Thyroid gland (tissue), 4 donors: ENCODE measurements at regions not wholly inside any gene's neighbourhood (a gene's known extent, or its start where the extent isn't known, plus 50 kb on each side); places are given as distances from the start of the nearest gene placed in this dataset.
A peak's percentile ranks its signal among the peaks of the same experiment; 100 is the strongest.

ENCODE experiments used
- DNase-seq, 2 donors: peaks; one replicate each; pipeline ENCODE4 v3.0.0-alpha.2; 2019
- H3K27ac ChIP-seq, 3 donors: fragments of 200-600 bp; sonication (generic); 1 replicate in 2 of 3; 2 replicates in 1 of 3; pipeline ENCODE4 v1.5.1; 2016 to 2019; ENCODE audit warnings: mild to moderate bottlenecking in 1 of 3, moderate library complexity in 1 of 3
- H3K27me3 ChIP-seq: fragments of 200-600 bp; sonication (generic); one replicate; pipeline ENCODE4 v1.5.1; 2019
- H3K36me3 ChIP-seq, 2 donors: fragments of 200-600 bp; sonication (generic); one replicate each; pipeline ENCODE4 v1.5.1; 2016 to 2019
- H3K4me1 ChIP-seq, 2 donors: fragments of 200-600 bp; sonication (generic); one replicate each; pipeline ENCODE4 v1.5.1; 2017 to 2019
- H3K4me3 ChIP-seq, 3 donors: fragments of 200-600 bp; sonication (generic); replicated peaks in 1 of 3; 1 replicate in 2 of 3; 2 replicates in 1 of 3; pipeline ENCODE4 v1.5.1; 2016; ENCODE audit warnings: mild to moderate bottlenecking in 1 of 3
- H3K9me3 ChIP-seq: fragments of 200-600 bp; sonication (generic); one replicate; pipeline ENCODE4 v1.5.1; 2017
- POLR2A ChIP-seq, 2 donors: fragments of 450-650 bp; IDR thresholded peaks; one replicate each; pipeline ENCODE4 v1.6.1; 2017; ENCODE audit warnings: antibody characterized with exemption in 2 of 2, mild to moderate bottlenecking in 2 of 2, moderate library complexity in 1 of 2
- WGBS, 2 donors: methylation state at CpG; one replicate each; pipeline ENCODE4 v1.1.5; 2017; 5-methylcytosine and 5-hydroxymethylcytosine counted together
- intact Hi-C: fragments of 100-400 bp; cut with DNase I; formaldehyde crosslinking; loops from one replicate; pipeline ENCODE4 v1.15.1; 2023
- TF ChIP-seq, protein P1 (sequence below), 6 experiments: fragments of 200-600 bp in 3 of 6; fragments of 450-650 bp in 3 of 6; sonication (generic) in 3 of 6; IDR thresholded peaks; one replicate each; pipeline ENCODE4 v1.5.1; 2016 to 2019; ENCODE audit warnings: antibody characterized with exemption in 6 of 6, mild to moderate bottlenecking in 2 of 6, inconsistent platforms in 1 of 6, moderate library complexity in 1 of 6

DNA sequence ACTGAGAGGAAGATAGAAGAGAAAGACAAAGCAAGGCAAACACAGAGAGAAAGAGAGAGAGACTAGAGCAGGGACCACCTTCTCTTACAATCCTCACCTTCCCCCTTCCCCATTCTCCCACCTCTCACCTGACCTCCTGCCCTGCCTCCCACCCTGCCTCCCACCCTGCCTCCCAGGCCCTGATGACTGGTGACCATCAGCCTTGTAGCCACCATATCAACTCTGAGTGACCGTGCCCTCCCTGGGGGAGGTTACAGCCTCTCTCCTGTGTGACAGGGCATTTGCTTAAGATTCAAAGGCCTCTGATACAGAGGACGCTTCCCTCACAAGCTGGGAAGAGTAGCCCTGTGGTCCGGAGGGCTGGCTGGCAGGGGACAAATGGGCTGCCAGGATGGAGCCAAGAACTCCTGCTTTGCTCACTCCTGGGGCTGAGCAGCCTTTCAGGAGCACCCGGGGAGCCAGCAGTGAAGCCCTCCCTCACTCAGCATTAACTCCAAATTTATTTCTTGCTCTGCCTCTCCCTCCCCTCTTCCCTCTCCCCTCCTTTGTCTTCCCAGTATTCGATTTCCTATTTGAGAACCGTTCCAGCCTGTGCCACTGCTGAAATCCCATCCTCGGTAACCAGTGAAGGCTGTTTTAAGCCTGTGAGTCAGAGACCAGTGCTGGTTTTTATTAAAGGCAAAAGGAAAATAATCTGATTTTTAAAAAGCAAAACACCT is 125.2 kb upstream of the SYT13 start:
- DNase-seq: no peak
- Histone ChIP-seq H3K27me3 (no peaks in the 10 kb centered on the region), H3K9me3 (no peaks in the 10 kb centered on the region), H3K27ac (no peak overlapping the region), H3K36me3 (no peaks in the 10 kb centered on the region), H3K4me3 (no peak overlapping the region), H3K4me1 (peaks cover 0 to 9% of the 10 kb centered on the region in 2 donors)
- no peak for TF ChIP-seq POLR2A (IDR thresholded peaks at IDR 0.05)
- TF ChIP-seq, protein P1, sequence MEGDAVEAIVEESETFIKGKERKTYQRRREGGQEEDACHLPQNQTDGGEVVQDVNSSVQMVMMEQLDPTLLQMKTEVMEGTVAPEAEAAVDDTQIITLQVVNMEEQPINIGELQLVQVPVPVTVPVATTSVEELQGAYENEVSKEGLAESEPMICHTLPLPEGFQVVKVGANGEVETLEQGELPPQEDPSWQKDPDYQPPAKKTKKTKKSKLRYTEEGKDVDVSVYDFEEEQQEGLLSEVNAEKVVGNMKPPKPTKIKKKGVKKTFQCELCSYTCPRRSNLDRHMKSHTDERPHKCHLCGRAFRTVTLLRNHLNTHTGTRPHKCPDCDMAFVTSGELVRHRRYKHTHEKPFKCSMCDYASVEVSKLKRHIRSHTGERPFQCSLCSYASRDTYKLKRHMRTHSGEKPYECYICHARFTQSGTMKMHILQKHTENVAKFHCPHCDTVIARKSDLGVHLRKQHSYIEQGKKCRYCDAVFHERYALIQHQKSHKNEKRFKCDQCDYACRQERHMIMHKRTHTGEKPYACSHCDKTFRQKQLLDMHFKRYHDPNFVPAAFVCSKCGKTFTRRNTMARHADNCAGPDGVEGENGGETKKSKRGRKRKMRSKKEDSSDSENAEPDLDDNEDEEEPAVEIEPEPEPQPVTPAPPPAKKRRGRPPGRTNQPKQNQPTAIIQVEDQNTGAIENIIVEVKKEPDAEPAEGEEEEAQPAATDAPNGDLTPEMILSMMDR (IDR thresholded peaks at IDR 0.05): no peak
- intact Hi-C loops: loop anchor here (5.0 kb wide), 1 partner anchor 246 kb away; no protein-coding TSS in a partner anchor
- 58 to 63% methylated on average over 7 of the region's 7 CpGs for WGBS, 2 donors

DNA sequence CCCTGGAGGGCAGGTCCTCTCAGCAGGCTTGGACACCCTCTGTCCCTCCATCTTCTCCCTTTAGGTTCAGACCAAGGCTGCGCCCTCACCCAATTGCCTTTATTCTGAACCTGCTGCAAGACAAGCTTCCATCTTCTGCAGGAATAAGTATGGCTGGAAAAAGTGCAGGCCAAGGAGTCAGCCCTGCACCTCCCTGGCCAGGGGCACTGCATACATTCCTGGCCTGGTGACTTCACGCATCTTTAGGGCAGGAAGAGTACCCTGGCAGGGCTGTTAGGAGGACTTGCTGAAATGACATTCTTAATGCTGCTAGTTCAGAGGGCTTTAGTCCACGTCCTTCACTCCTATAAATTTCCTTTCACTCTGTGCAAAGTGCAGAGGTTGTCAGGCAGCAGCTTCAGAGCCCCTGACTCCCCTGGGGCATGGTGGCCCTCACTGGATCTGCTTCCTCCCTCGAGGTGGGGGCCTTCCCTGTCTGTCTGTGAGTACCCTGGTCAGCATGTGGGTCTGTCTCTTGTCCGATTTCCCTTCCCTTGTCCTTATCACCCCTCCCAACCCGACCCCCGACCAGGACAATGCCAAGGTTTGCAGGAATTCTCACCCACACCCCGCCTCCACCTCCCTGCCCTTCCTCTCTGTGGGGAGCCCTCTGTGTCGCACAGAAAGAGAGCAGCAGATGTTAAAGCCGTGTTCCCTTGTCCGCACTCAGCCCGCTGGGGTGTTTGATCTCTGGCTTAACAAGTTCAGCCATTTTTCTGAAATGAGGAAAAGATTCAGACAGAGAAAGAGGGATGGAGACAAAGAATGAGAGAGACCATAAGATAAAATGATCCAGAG is 124.5 kb upstream of the SYT13 start:
- WGBS, 2 donors: 69 to 73% methylated on average over 11 to 12 of the region's 12 CpGs
- H3K4me3 ChIP-seq: no peak overlapping the region
- intact Hi-C loops: loop anchor here (5.0 kb wide), 1 partner anchor 247 kb away; no protein-coding TSS in a partner anchor

DNA sequence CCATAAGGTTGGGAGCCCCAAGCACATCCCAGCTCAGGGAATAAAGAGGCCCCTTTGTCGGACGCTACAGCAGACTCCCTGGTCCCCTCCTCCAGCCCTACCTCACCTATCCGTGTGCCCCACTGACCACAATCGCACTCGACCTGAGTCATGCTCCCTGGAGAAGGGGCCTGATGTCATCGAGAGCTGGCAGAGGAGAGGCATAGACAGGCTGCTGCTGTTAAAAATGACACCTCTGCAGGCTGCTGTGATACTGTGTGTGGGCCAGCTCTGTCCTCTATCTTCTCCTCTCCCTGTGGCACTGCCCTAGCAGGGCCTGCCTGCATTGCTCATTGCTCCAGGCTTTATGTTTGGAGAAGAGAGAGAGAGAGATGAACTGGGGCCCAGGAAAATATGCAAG is 123.4 kb upstream of the SYT13 start:
- 55% methylated on average over 2 of the region's 6 CpGs; no CpG with 5 or more reads in 1 of the 2 donors for WGBS, 2 donors
- Histone ChIP-seq H3K9me3 (no peaks in the 10 kb centered on the region), H3K4me3 (no peak overlapping the region), H3K36me3 (no peaks in the 10 kb centered on the region), H3K4me1 (peaks cover 0 to 9% of the 10 kb centered on the region in 2 donors), H3K27ac (no peak overlapping the region), H3K27me3 (no peaks in the 10 kb centered on the region)
- TF ChIP-seq, protein P1 (IDR thresholded peaks at IDR 0.05): no peak
- no peak for TF ChIP-seq POLR2A (IDR thresholded peaks at IDR 0.05)
- DNase-seq: peak in 1 of 2 donors; percentile 9
- intact Hi-C loops: no loop called here

More for the DNA sequence above, 124.5 kb upstream of the SYT13 start:
- Histone ChIP-seq H3K27ac (no peak overlapping the region), H3K36me3 (no peaks in the 10 kb centered on the region), H3K27me3 (no peaks in the 10 kb centered on the region), H3K4me1 (peaks cover 0 to 9% of the 10 kb centered on the region in 2 donors), H3K9me3 (no peaks in the 10 kb centered on the region)
- no peak for TF ChIP-seq POLR2A (IDR thresholded peaks at IDR 0.05)
- TF ChIP-seq, protein P1 (IDR thresholded peaks at IDR 0.05): no peak
- DNase-seq: no peak

DNA sequence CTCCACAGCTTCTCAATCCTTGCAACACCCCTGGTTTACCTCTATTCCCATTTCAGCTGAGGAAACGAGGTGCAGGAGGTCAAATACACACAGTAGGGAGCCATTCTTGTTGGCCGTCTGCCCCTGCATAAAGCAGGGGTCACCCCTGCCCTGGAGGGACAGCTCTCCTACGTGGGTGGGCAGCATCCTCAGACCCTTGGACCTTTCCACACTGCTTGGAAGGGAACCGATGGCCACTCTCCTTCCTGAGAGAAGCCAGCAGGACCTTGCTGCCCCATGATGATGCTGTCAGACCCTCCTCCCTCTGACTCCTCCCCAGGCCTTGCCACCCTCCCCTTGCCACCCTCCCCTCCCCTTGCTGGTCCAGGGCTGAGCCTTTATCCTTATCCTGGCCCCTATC is 121.1 kb upstream of the SYT13 start:
- 61 to 69% methylated on average over 4 of the region's 4 CpGs for WGBS, 2 donors
- TF ChIP-seq, protein P1 (IDR thresholded peaks at IDR 0.05): no peak
- no peak for TF ChIP-seq POLR2A (IDR thresholded peaks at IDR 0.05)
- Histone ChIP-seq H3K27me3 (no peaks in the 10 kb centered on the region), H3K36me3 (no peaks in the 10 kb centered on the region), H3K4me1 (peaks cover 0 to 9% of the 10 kb centered on the region in 2 donors), H3K9me3 (no peaks in the 10 kb centered on the region), H3K27ac (no peak overlapping the region), H3K4me3 (no peak overlapping the region)
- DNase-seq: no peak
- intact Hi-C loops: no loop called here
